ENCODE measurements at regions not wholly inside any gene's neighbourhood (a gene's known extent, or its start where the extent isn't known, plus 50 kb on each side); places are given as distances from the start of the nearest gene placed in this dataset.

DNA sequence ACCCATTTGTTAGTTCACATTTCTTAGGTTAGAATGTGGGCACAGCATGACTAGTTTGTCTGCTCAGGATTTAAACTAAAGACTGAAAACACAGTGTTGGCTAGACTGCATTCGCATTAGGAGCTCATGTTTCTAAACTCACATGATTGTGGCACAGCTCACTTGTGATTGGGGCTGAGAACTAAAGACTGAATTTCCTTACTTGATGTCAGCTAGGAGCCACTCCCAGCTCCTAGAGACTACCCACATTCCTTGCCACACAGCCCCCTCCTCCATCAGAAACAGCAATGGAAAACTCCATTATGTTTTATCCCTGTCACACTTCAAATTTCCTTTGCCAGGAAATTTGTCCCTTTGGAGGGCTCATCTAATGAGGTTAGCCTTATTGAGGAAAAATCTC is 170.2 kb upstream of the NUDT6 start:
- TF ChIP-seq, protein P1, sequence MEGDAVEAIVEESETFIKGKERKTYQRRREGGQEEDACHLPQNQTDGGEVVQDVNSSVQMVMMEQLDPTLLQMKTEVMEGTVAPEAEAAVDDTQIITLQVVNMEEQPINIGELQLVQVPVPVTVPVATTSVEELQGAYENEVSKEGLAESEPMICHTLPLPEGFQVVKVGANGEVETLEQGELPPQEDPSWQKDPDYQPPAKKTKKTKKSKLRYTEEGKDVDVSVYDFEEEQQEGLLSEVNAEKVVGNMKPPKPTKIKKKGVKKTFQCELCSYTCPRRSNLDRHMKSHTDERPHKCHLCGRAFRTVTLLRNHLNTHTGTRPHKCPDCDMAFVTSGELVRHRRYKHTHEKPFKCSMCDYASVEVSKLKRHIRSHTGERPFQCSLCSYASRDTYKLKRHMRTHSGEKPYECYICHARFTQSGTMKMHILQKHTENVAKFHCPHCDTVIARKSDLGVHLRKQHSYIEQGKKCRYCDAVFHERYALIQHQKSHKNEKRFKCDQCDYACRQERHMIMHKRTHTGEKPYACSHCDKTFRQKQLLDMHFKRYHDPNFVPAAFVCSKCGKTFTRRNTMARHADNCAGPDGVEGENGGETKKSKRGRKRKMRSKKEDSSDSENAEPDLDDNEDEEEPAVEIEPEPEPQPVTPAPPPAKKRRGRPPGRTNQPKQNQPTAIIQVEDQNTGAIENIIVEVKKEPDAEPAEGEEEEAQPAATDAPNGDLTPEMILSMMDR (IDR thresholded peaks at IDR 0.05) = no peak
- TF ChIP-seq EZH2 (IDR thresholded peaks at IDR 0.05) = no peak
- no peak for TF ChIP-seq EZH2phosphoT487 (IDR thresholded peaks at IDR 0.05)

All from neural progenitor cell (in vitro differentiated cells).